AG10803 (cell line): ENCODE measurements at regions not wholly inside any gene's neighbourhood (a gene's known extent, or its start where the extent isn't known, plus 50 kb on each side); places are given as distances from the start of the nearest gene placed in this dataset.

ENCODE experiments used
- DNase-seq: peaks from one replicate; pipeline ENCODE4 v3.0.0; 2010; ENCODE audit warnings: low read depth
- H3K4me3 ChIP-seq: 2 replicates; pipeline ENCODE4 v1.5.1; 2011; ENCODE audit warnings: mild to moderate bottlenecking, low read length, control low read depth
- CTCF ChIP-seq: conservative IDR thresholded peaks from 2 replicates; pipeline ENCODE4 v1.5.1; 2011; ENCODE audit warnings: mild to moderate bottlenecking, low read length, control low read depth, inconsistent platforms

- H3K4me3 ChIP-seq: no peak overlapping the region
- no peak for TF ChIP-seq CTCF
- no peak for DNase-seq
These were observed 196.7 kb downstream of the MOXD1 start for GRCh38 chr6:132204591-132204990.

DNA sequence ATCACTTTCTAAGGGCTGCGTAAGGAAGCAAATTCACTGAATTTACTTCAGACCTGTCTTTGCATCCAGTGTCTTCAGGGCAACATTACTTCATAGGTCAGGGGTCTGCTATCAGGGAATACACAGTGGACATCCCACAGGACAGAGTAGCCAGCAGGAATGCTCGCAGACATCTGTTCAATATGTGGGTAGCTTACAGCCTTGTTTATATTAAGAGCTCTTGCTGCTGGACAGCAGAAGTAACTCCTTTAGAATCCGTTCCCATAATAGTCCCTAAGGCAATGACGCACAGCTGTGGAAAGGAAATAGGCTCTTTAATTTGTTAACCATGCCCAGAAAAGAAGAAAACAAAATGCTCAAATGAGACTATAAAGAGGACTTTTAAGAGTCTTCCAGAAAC is 198.7 kb downstream of the MOXD1 start:
- peak; percentile 87 for DNase-seq
- no peak overlapping the region for H3K4me3 ChIP-seq
- TF ChIP-seq CTCF: no peak

DNA sequence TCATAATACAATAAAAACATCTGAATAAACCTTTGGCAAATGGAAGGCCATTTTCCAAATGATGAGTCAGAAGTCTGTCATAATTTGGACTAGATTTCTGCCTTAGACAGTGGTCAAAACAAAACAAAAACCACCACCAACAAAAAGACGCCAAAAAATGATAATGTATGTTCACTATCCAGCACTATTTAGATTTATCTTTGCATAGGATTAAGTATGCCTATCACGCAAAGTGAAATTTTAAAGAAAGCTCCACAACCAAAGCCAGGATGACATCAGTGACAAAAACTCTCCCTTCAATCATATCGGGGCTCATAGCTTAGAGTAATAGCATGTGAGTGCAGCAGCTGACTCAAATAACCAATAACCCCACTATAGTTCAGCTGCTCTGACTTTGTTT is 201.9 kb downstream of the MOXD1 start:
- no peak for TF ChIP-seq CTCF
- DNase-seq: peak; percentile 64
- H3K4me3 ChIP-seq: no peak overlapping the region

DNA sequence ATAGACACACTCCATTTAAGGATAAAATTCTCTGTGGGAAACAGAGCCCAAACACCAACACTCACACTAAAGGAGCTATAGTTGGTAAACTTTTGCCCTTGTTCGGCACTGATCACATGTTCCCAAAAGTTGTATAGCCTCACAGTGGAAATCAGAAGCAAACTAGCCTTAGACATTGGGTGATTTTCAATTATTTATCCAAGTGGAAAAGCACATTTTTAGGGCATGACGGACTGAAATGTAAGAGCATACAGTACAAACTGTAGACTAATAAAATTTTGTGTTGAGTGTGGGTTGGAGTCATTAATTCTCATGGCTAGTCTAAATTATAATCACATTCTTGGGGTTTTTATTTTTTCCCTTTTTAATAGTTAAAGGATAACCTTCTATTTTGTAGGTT is 202.4 kb downstream of the MOXD1 start:
- H3K4me3 ChIP-seq: no peak overlapping the region
- peak; percentile 50 for DNase-seq
- TF ChIP-seq CTCF: no peak

DNA sequence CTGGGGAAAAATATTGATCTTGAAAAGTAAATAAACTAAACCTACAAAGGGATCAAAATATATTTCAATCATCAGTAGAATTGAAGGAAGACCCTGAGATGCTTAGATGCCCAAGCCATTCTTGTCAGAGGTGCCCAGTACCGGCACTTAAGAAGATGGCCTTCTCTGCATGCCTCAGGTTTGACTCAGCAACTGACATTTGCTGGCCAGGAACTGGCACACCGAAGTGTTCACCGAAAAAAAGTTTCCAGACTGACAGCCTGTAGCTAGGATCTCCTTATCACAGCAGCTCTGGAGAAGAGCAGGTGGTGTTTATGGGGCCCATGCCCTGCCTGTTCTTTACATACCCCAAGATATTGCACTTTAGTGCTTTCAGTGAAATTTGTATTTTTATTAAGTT is 203.2 kb downstream of the MOXD1 start:
- no peak overlapping the region for H3K4me3 ChIP-seq
- DNase-seq: no peak
- no peak for TF ChIP-seq CTCF

- TF ChIP-seq CTCF: no peak
- no peak for DNase-seq
- no peak overlapping the region for H3K4me3 ChIP-seq
These were observed 206.7 kb downstream of the MOXD1 start for GRCh38 chr6:132194529-132194928.

DNA sequence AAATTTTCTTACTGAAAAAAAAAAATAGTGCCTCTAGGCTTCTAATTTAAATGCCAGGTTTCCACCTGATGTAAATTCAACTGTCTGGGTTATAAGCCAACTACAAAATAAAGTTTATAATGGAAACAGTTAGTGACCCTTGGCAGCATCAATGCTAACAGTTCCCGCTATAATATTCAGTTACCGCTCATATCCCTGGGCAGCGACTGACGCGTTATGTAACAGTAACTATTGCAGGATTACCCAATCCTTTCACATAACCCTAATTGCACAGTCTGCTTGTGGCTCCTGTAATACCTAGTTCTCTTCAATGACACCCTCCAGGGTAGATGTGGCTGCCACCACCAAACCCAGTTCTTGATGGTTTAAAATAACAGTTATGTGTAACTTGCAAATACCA is 208.6 kb downstream of the MOXD1 start:
- no peak for TF ChIP-seq CTCF
- no peak for DNase-seq
- H3K4me3 ChIP-seq: no peak overlapping the region
